ENCODE measurements at regions not wholly inside any gene's neighbourhood (a gene's known extent, or its start where the extent isn't known, plus 50 kb on each side); places are given as distances from the start of the nearest gene placed in this dataset.

DNA sequence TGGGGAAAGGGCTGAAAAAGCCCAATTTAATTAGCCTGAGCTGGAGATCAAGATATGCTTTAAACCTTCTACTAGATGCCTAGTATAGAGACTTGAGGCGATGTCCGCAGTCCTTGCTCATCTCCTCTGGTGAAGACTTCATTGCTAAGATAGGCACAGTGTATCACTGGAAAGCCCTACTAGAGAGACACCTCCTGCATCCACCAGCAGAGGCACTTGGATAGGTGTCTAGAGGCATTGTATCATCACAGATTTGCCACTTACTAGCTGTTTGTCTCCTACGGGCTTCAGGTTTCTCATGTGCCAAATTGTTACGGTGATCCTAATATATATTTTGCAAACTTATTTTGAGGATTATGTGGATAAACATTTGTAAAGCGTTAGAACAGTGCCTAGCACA lies 1048.5 kb downstream of the GALC start:
- TF ChIP-seq POLR2AphosphoS5 (IDR thresholded peaks at IDR 0.05; ENCODE audit: low read depth) (no peak), EZH2 (IDR thresholded peaks at IDR 0.05; ENCODE audit: low read depth, unreplicated experiment) (no peak)
- TF ChIP-seq, protein P1, sequence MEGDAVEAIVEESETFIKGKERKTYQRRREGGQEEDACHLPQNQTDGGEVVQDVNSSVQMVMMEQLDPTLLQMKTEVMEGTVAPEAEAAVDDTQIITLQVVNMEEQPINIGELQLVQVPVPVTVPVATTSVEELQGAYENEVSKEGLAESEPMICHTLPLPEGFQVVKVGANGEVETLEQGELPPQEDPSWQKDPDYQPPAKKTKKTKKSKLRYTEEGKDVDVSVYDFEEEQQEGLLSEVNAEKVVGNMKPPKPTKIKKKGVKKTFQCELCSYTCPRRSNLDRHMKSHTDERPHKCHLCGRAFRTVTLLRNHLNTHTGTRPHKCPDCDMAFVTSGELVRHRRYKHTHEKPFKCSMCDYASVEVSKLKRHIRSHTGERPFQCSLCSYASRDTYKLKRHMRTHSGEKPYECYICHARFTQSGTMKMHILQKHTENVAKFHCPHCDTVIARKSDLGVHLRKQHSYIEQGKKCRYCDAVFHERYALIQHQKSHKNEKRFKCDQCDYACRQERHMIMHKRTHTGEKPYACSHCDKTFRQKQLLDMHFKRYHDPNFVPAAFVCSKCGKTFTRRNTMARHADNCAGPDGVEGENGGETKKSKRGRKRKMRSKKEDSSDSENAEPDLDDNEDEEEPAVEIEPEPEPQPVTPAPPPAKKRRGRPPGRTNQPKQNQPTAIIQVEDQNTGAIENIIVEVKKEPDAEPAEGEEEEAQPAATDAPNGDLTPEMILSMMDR (conservative IDR thresholded peaks at IDR 0.05; ENCODE audit: low read depth in 2 of 2): no peak
- TF ChIP-seq, protein P2, sequence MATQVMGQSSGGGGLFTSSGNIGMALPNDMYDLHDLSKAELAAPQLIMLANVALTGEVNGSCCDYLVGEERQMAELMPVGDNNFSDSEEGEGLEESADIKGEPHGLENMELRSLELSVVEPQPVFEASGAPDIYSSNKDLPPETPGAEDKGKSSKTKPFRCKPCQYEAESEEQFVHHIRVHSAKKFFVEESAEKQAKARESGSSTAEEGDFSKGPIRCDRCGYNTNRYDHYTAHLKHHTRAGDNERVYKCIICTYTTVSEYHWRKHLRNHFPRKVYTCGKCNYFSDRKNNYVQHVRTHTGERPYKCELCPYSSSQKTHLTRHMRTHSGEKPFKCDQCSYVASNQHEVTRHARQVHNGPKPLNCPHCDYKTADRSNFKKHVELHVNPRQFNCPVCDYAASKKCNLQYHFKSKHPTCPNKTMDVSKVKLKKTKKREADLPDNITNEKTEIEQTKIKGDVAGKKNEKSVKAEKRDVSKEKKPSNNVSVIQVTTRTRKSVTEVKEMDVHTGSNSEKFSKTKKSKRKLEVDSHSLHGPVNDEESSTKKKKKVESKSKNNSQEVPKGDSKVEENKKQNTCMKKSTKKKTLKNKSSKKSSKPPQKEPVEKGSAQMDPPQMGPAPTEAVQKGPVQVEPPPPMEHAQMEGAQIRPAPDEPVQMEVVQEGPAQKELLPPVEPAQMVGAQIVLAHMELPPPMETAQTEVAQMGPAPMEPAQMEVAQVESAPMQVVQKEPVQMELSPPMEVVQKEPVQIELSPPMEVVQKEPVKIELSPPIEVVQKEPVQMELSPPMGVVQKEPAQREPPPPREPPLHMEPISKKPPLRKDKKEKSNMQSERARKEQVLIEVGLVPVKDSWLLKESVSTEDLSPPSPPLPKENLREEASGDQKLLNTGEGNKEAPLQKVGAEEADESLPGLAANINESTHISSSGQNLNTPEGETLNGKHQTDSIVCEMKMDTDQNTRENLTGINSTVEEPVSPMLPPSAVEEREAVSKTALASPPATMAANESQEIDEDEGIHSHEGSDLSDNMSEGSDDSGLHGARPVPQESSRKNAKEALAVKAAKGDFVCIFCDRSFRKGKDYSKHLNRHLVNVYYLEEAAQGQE (IDR thresholded peaks at IDR 0.05; ENCODE audit: unreplicated experiment): no peak

Measured in GM23338 (cell line).